HepG2 (cell line): ENCODE measurements at regions not wholly inside any gene's neighbourhood (a gene's known extent, or its start where the extent isn't known, plus 50 kb on each side); places are given as distances from the start of the nearest gene placed in this dataset.

ENCODE experiments used
- ARID5B ChIP-seq: IDR thresholded peaks from 2 replicates; pipeline ENCODE4 v1.4.0; 2020; ENCODE audit warnings: mild to moderate bottlenecking, missing genetic modification reagents
- KLF16 ChIP-seq, 2 experiments: sonication (generic) in 1 of 2; formaldehyde crosslinking in 1 of 2; IDR thresholded peaks; 2 replicates each; pipeline versions ENCODE4 v1.6.1 to v1.8.0; 2016 to 2023; ENCODE audit warnings: missing genetic modification reagents in 2 of 2, missing compliant biosample characterization in 1 of 2
- NBN ChIP-seq: fragments of 450-650 bp; conservative IDR thresholded peaks from 2 replicates; pipeline ENCODE4 v1.6.1; 2017
- NFE2L1 ChIP-seq: sonication (generic); formaldehyde crosslinking; IDR thresholded peaks from 2 replicates; pipeline ENCODE4 v1.4.0; 2020; ENCODE audit warnings: missing genetic modification reagents, mild to moderate bottlenecking, borderline replicate concordance
- PCBP2 ChIP-seq: fragments of 200-400 bp; formaldehyde crosslinking; optimal IDR thresholded peaks from 2 replicates; pipeline ENCODE3; 2018; ENCODE audit warnings: low read length, low read depth; ENCODE audit not compliant: poor library complexity, severe bottlenecking
- PREB ChIP-seq: sonication (generic); formaldehyde crosslinking; IDR thresholded peaks from 2 replicates; pipeline ENCODE4 v1.4.0; 2020; ENCODE audit warnings: missing genetic modification reagents
- SMARCE1 ChIP-seq: fragments of 450-650 bp; IDR thresholded peaks from 2 replicates; pipeline ENCODE4 v1.6.1; 2017; ENCODE audit warnings: borderline replicate concordance
- SP1 ChIP-seq, 2 experiments: fragments of 450-650 bp in 1 of 2; sonication (generic) in 1 of 2; formaldehyde crosslinking in 1 of 2; IDR thresholded peaks; 2 replicates each; pipeline versions ENCODE4 v1.4.0 to v1.6.1; 2016 to 2020; ENCODE audit warnings: missing genetic modification reagents in 1 of 2
- ZBTB20 ChIP-seq: sonication (generic); formaldehyde crosslinking; IDR thresholded peaks from 2 replicates; pipeline ENCODE4 v1.8.1; 2023; ENCODE audit warnings: missing genetic modification reagents, low read depth, mild to moderate bottlenecking, borderline replicate concordance
- ZNF350 ChIP-seq: sonication (generic); formaldehyde crosslinking; IDR thresholded peaks from 2 replicates; pipeline ENCODE4 v1.4.0; 2020; ENCODE audit warnings: mild to moderate bottlenecking, low read depth, missing genetic modification reagents, borderline replicate concordance
- ZXDC ChIP-seq: sonication (generic); formaldehyde crosslinking; IDR thresholded peaks from 2 replicates; pipeline ENCODE4 v1.5.0; 2020; ENCODE audit warnings: mild to moderate bottlenecking, missing genetic modification reagents
- TF ChIP-seq, protein P1 (sequence below): sonication (generic); formaldehyde crosslinking; IDR thresholded peaks from 2 replicates; pipeline ENCODE4 v1.4.0; 2020; ENCODE audit warnings: missing genetic modification reagents
- TF ChIP-seq, protein P2 (sequence below): sonication (generic); formaldehyde crosslinking; IDR thresholded peaks from 2 replicates; pipeline ENCODE4 v1.8.0; 2022; ENCODE audit warnings: missing genetic modification reagents, mild to moderate bottlenecking, inconsistent platforms, borderline replicate concordance

- TF ChIP-seq ARID5B (peak; percentile 66), ZNF350 (0 out of 2 replicates have a peak, but pooled peaks have one; percentile 25), PREB (CRISPR knock-in tag) (no peak), ZBTB20 (peak; percentile 74; the same call in 1 of the 2 replicates), PCBP2 (no peak), SP1 (IDR thresholded peaks at IDR 0.05) (no peak), SP1 (CRISPR knock-in tag; IDR thresholded peaks at IDR 0.05) (no peak), KLF16 (CRISPR knock-in tag; IDR thresholded peaks at IDR 0.05) (peak in 1 of 2 experiments; percentile 42; a peak in 1 of 4 replicates), SMARCE1 (no peak), NBN (no peak), ZXDC (no peak), NFE2L1 (CRISPR knock-in tag) (no peak)
- TF ChIP-seq, protein P1, sequence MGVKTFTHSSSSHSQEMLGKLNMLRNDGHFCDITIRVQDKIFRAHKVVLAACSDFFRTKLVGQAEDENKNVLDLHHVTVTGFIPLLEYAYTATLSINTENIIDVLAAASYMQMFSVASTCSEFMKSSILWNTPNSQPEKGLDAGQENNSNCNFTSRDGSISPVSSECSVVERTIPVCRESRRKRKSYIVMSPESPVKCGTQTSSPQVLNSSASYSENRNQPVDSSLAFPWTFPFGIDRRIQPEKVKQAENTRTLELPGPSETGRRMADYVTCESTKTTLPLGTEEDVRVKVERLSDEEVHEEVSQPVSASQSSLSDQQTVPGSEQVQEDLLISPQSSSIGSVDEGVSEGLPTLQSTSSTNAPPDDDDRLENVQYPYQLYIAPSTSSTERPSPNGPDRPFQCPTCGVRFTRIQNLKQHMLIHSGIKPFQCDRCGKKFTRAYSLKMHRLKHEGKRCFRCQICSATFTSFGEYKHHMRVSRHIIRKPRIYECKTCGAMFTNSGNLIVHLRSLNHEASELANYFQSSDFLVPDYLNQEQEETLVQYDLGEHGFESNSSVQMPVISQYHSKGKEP (CRISPR knock-in tag), result no peak
- TF ChIP-seq, protein P2, sequence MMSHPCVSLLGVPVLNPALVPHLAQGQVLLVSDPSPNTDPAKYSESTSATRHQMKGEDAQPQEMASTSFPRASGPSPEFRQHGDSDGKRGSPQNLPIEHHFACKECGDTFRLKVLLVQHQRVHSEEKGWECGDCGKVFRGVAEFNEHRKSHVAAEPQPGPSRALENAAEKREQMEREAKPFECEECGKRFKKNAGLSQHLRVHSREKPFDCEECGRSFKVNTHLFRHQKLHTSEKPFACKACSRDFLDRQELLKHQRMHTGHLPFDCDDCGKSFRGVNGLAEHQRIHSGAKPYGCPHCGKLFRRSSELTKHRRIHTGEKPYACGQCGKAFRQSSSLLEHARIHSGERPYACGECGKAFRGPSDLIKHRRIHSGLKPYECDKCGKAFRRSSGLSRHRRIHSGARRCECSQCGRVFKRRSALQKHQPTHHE (CRISPR knock-in tag), result 0 out of 2 replicates have a peak, but pooled peaks have one; percentile 38
Observed at GRCh38 chr10:78437998-78438906, 404.6 kb downstream of the RPS24 start (continued).
